ENCODE measurements at regions not wholly inside any gene's neighbourhood (a gene's known extent, or its start where the extent isn't known, plus 50 kb on each side); places are given as distances from the start of the nearest gene placed in this dataset.

DNA sequence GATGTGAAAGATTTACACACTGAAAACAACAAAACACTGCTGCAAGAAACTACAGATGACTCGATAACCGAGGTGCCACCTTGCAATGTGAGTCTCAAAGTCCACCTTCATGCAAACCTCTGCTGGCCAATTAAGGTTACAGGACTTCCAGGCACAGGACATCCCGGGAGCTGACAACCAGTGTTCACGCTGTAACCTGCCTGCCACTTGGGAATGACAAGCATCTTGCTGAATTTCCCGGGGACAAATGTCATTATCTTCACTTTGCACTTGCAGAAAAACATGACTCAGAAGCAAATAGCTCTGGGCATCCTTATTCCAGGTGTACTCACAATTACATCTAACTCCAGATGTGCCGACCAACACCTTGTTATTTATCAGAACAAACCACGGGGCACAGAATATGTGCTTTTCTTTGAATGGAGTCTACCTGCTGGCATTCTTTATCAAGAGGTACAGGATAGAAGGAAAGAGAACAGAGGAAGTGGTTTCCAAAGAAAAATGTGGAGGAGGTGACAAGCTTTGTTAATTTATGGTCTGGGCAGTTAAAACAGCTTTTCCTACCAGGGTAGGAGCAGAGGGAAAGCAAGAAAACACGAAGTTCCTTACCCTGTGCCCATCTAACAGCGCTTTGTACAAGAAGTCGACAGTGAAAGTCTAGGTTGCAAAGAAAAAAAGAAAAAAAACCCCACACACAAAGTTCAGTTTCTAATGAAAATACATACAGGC lies 72.3 kb downstream of the SHANK2 start:
- H3K4me3 ChIP-seq (ENCODE audit: low read depth in 1 of 3, low read length in 3 of 3): no peak overlapping the region
- H3K27me3 ChIP-seq (ENCODE audit: control insufficient read depth in 4 of 4, insufficient read depth in 4 of 4, low read length in 3 of 4): no peaks in the 10 kb centered on the region
- H3K9ac ChIP-seq (ENCODE audit: low read depth in 1 of 2, low read length in 2 of 2): no peak overlapping the region
- no peak for TF ChIP-seq FOXA1 (IDR thresholded peaks at IDR 0.05)
- peak in 1 of 2 donors; percentile 38 for TF ChIP-seq EGR1 (IDR thresholded peaks at IDR 0.05; ENCODE audit: low read depth in 2 of 2)
- TF ChIP-seq, protein P1, sequence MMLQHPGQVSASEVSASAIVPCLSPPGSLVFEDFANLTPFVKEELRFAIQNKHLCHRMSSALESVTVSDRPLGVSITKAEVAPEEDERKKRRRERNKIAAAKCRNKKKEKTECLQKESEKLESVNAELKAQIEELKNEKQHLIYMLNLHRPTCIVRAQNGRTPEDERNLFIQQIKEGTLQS (IDR thresholded peaks at IDR 0.05): no peak
- peak in 1 of 2 donors; percentile 34 for TF ChIP-seq GABPA (IDR thresholded peaks at IDR 0.05 in 1 of 2, conservative IDR thresholded peaks at IDR 0.05 in 1 of 2)
- peak; percentile 77 for TF ChIP-seq SP1 (IDR thresholded peaks at IDR 0.05)
- TF ChIP-seq RAD21 (IDR thresholded peaks at IDR 0.05): peak in 1 of 2 donors; percentile 57
- peak; percentile 67 to 80 for TF ChIP-seq JUND (IDR thresholded peaks at IDR 0.05)
- TF ChIP-seq TAF1 (conservative IDR thresholded peaks at IDR 0.05): no peak
- peak; percentile 96 to 97 for TF ChIP-seq HNF4A (conservative IDR thresholded peaks at IDR 0.05)
- TF ChIP-seq FOXA2 (IDR thresholded peaks at IDR 0.05): no peak
- TF ChIP-seq, protein P2, sequence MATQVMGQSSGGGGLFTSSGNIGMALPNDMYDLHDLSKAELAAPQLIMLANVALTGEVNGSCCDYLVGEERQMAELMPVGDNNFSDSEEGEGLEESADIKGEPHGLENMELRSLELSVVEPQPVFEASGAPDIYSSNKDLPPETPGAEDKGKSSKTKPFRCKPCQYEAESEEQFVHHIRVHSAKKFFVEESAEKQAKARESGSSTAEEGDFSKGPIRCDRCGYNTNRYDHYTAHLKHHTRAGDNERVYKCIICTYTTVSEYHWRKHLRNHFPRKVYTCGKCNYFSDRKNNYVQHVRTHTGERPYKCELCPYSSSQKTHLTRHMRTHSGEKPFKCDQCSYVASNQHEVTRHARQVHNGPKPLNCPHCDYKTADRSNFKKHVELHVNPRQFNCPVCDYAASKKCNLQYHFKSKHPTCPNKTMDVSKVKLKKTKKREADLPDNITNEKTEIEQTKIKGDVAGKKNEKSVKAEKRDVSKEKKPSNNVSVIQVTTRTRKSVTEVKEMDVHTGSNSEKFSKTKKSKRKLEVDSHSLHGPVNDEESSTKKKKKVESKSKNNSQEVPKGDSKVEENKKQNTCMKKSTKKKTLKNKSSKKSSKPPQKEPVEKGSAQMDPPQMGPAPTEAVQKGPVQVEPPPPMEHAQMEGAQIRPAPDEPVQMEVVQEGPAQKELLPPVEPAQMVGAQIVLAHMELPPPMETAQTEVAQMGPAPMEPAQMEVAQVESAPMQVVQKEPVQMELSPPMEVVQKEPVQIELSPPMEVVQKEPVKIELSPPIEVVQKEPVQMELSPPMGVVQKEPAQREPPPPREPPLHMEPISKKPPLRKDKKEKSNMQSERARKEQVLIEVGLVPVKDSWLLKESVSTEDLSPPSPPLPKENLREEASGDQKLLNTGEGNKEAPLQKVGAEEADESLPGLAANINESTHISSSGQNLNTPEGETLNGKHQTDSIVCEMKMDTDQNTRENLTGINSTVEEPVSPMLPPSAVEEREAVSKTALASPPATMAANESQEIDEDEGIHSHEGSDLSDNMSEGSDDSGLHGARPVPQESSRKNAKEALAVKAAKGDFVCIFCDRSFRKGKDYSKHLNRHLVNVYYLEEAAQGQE (IDR thresholded peaks at IDR 0.05): no peak
- TF ChIP-seq, protein P3, sequence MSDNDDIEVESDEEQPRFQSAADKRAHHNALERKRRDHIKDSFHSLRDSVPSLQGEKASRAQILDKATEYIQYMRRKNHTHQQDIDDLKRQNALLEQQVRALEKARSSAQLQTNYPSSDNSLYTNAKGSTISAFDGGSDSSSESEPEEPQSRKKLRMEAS (IDR thresholded peaks at IDR 0.05): no peak
- peak; percentile 81 to 96 for TF ChIP-seq RXRA (IDR thresholded peaks at IDR 0.05)
- TF ChIP-seq, protein P4, sequence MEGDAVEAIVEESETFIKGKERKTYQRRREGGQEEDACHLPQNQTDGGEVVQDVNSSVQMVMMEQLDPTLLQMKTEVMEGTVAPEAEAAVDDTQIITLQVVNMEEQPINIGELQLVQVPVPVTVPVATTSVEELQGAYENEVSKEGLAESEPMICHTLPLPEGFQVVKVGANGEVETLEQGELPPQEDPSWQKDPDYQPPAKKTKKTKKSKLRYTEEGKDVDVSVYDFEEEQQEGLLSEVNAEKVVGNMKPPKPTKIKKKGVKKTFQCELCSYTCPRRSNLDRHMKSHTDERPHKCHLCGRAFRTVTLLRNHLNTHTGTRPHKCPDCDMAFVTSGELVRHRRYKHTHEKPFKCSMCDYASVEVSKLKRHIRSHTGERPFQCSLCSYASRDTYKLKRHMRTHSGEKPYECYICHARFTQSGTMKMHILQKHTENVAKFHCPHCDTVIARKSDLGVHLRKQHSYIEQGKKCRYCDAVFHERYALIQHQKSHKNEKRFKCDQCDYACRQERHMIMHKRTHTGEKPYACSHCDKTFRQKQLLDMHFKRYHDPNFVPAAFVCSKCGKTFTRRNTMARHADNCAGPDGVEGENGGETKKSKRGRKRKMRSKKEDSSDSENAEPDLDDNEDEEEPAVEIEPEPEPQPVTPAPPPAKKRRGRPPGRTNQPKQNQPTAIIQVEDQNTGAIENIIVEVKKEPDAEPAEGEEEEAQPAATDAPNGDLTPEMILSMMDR (IDR thresholded peaks at IDR 0.05; ENCODE audit: low read depth, low read length, missing input control): peak; percentile 2
- TF ChIP-seq NR2F2 (IDR thresholded peaks at IDR 0.05): no peak
- peak; percentile 58 for TF ChIP-seq YY1 (IDR thresholded peaks at IDR 0.05)
- TF ChIP-seq, protein P5, sequence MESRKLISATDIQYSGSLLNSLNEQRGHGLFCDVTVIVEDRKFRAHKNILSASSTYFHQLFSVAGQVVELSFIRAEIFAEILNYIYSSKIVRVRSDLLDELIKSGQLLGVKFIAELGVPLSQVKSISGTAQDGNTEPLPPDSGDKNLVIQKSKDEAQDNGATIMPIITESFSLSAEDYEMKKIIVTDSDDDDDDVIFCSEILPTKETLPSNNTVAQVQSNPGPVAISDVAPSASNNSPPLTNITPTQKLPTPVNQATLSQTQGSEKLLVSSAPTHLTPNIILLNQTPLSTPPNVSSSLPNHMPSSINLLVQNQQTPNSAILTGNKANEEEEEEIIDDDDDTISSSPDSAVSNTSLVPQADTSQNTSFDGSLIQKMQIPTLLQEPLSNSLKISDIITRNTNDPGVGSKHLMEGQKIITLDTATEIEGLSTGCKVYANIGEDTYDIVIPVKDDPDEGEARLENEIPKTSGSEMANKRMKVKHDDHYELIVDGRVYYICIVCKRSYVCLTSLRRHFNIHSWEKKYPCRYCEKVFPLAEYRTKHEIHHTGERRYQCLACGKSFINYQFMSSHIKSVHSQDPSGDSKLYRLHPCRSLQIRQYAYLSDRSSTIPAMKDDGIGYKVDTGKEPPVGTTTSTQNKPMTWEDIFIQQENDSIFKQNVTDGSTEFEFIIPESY (IDR thresholded peaks at IDR 0.05): no peak
- TF ChIP-seq HNF4G (IDR thresholded peaks at IDR 0.05): peak; percentile 91
- H3K9me3 ChIP-seq (ENCODE audit: control insufficient read depth in 4 of 4, low read length in 3 of 4): no peaks in the 10 kb centered on the region
- peaks cover 0 to 21% (median 16%) of the 10 kb centered on the region in 4 donors for H3K4me1 ChIP-seq (ENCODE audit: control insufficient read depth in 4 of 4, insufficient read depth in 4 of 4, low read length in 3 of 4)
- peaks cover 0 to 2% (median 0%) of the 10 kb centered on the region in 4 donors for H3K36me3 ChIP-seq (ENCODE audit: control insufficient read depth in 4 of 4, insufficient read depth in 3 of 4, low read depth in 1 of 4, low read length in 3 of 4)
- DNase-seq (ENCODE audit: low spot score): peak; percentile 33
- 44% methylated on average over 10 of the region's 10 CpGs for WGBS
- peak overlapping the region; percentile 43 to 63 for H3K27ac ChIP-seq (ENCODE audit: low read depth in 1 of 2, low read length in 2 of 2)

All from liver (tissue), 8 donors.